Natural killer cell (primary cell): ENCODE measurements at regions not wholly inside any gene's neighbourhood (a gene's known extent, or its start where the extent isn't known, plus 50 kb on each side); places are given as distances from the start of the nearest gene placed in this dataset.

Experiments
- ATAC-seq, 3 donors: fragments of 150-1000 bp in 2 of 3; fragments of 200-7000 bp in 1 of 3; cut with Tn5 transposase; 1 replicate in 1 of 3; 2 replicates in 2 of 3; pipeline ENCODE4 v1.10.0; 2021; ENCODE audit warnings: mild to moderate bottlenecking in 2 of 3, moderate library complexity in 2 of 3
- DNase-seq, 2 donors: peaks; one replicate each; pipeline versions ENCODE4 v3.0.0 to v3.0.0-alpha.2; 2013 to 2021; ENCODE audit warnings: mixed read lengths in 1 of 2
- H3K27ac ChIP-seq: one replicate; pipeline ENCODE4 v1.5.1; 2013; ENCODE audit warnings: mild to moderate bottlenecking, low read length
- H3K27me3 ChIP-seq: one replicate; pipeline ENCODE4 v1.6.1; 2013; ENCODE audit warnings: low read length; ENCODE audit not compliant: control insufficient read depth, insufficient read depth
- H3K36me3 ChIP-seq: one replicate; pipeline ENCODE4 v1.6.1; 2013; ENCODE audit warnings: low read length; ENCODE audit not compliant: control insufficient read depth, insufficient read depth
- H3K4me1 ChIP-seq: one replicate; pipeline ENCODE4 v1.6.1; 2013; ENCODE audit warnings: low read length; ENCODE audit not compliant: control insufficient read depth, insufficient read depth
- H3K4me3 ChIP-seq: one replicate; pipeline ENCODE4 v1.5.1; 2013; ENCODE audit warnings: low read length
- H3K9me3 ChIP-seq: one replicate; pipeline ENCODE4 v1.6.1; 2013; ENCODE audit warnings: low read length; ENCODE audit not compliant: control insufficient read depth, insufficient read depth
- H3K27ac Mint-ChIP-seq, 2 donors: one replicate each; pipeline ENCODE4 v1.8.0; 2022; ENCODE audit warnings: mild to moderate bottlenecking in 2 of 2, mixed read lengths in 2 of 2, moderate library complexity in 1 of 2
- H3K27me3 Mint-ChIP-seq, 2 donors: one replicate each; pipeline ENCODE4 v1.8.0; 2022; ENCODE audit warnings: low read depth in 2 of 2, mixed read lengths in 2 of 2
- H3K36me3 Mint-ChIP-seq: one replicate; pipeline ENCODE4 v1.8.0; 2022; ENCODE audit warnings: mixed read lengths
- H3K4me1 Mint-ChIP-seq, 2 donors: one replicate each; pipeline ENCODE4 v1.8.0; 2022; ENCODE audit warnings: mixed read lengths in 2 of 2
- H3K4me3 Mint-ChIP-seq: one replicate; pipeline ENCODE4 v1.8.0; 2022; ENCODE audit warnings: mild to moderate bottlenecking, moderate library complexity, mixed read lengths
- H3K9me3 Mint-ChIP-seq, 2 donors: one replicate each; pipeline ENCODE4 v1.8.0; 2022; ENCODE audit warnings: mixed read lengths in 2 of 2
- WGBS: methylation state at CpG from one replicate; pipeline ENCODE4 v1.1.7; 2013; ENCODE audit warnings: missing lambda C conversion rate; ENCODE audit not compliant: insufficient coverage; 5-methylcytosine and 5-hydroxymethylcytosine counted together
- intact Hi-C: fragments of 100-400 bp; cut with micrococcal nuclease; formaldehyde crosslinking; loops from one replicate; pipeline ENCODE4 v1.14.2; 2022
- TF ChIP-seq, protein P1 (sequence below): fragments of 200-600 bp; IDR thresholded peaks from one replicate; pipeline ENCODE4 v1.8.0; 2022; ENCODE audit warnings: antibody characterized with exemption

DNA sequence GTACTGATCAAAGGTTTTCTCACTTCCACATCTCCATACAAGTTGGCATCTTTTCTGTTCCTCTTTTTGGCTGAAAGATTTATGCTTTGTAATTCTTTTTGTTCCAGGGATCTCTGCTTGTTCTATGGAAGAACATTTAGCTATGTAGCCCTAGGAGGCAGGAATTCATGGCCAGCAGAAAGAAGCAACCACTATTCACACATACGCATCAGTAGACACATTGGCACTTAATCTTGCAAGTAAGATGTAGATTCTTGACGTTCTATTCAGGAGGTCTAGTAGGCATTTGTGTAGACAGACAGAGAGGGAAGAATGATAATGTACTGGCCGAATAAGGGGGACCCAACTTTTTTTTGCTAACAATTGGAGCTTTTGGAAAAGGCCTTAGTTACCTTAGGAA is 336.0 kb downstream of the NUF2 start:
- Histone ChIP-seq H3K4me1 (no peaks in the 10 kb centered on the region), H3K36me3 (no peaks in the 10 kb centered on the region), H3K4me3 (no peak overlapping the region), H3K9me3 (no peaks in the 10 kb centered on the region), H3K27me3 (no peaks in the 10 kb centered on the region), H3K27ac (no peak overlapping the region)
- 83% methylated on average over 3 of the region's 3 CpGs for WGBS
- H3K9me3 Mint-ChIP-seq, result peaks cover 8 to 10% of the 10 kb centered on the region in 2 donors
- TF ChIP-seq, protein P1, sequence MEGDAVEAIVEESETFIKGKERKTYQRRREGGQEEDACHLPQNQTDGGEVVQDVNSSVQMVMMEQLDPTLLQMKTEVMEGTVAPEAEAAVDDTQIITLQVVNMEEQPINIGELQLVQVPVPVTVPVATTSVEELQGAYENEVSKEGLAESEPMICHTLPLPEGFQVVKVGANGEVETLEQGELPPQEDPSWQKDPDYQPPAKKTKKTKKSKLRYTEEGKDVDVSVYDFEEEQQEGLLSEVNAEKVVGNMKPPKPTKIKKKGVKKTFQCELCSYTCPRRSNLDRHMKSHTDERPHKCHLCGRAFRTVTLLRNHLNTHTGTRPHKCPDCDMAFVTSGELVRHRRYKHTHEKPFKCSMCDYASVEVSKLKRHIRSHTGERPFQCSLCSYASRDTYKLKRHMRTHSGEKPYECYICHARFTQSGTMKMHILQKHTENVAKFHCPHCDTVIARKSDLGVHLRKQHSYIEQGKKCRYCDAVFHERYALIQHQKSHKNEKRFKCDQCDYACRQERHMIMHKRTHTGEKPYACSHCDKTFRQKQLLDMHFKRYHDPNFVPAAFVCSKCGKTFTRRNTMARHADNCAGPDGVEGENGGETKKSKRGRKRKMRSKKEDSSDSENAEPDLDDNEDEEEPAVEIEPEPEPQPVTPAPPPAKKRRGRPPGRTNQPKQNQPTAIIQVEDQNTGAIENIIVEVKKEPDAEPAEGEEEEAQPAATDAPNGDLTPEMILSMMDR, result no peak
- no peak overlapping the region for H3K4me3 Mint-ChIP-seq
- no peak for DNase-seq
- no peak for ATAC-seq
- no peak overlapping the region for H3K27ac Mint-ChIP-seq
- no peaks in the 10 kb centered on the region for H3K27me3 Mint-ChIP-seq
- H3K36me3 Mint-ChIP-seq, result no peaks in the 10 kb centered on the region
- intact Hi-C loops, result no loop called here
- H3K4me1 Mint-ChIP-seq, result no peaks in the 10 kb centered on the region

DNA sequence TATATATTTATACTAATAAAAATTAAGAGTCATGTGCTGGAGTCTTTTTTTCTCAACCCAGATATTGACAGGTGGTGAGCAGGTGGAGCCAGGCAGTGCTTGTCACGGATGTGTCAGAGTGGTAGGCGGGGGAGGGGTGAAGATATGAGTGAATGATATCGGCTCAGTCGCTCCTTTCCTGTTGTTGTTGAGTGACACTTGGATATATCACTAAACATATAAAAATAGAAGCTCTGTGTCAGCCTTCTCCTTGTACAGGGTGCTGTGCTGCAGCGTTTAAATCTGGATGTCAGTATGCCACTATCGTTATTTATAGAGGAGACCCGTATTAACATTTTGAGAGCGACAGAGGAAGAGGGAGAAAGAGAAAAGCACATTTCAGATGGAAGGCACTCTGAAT is 339.6 kb downstream of the NUF2 start:
- Mint-ChIP-seq H3K36me3 (no peaks in the 10 kb centered on the region), H3K27me3 (no peaks in the 10 kb centered on the region), H3K4me1 (no peaks in the 10 kb centered on the region), H3K27ac (no peak overlapping the region), H3K9me3 (peaks cover 6 to 7% of the 10 kb centered on the region in 2 donors), H3K4me3 (no peak overlapping the region)
- H3K4me3 ChIP-seq, result no peak overlapping the region
- no peaks in the 10 kb centered on the region for H3K36me3 ChIP-seq
- no peak overlapping the region for H3K27ac ChIP-seq
- TF ChIP-seq, protein P1, result no peak
- H3K27me3 ChIP-seq, result no peaks in the 10 kb centered on the region
- H3K9me3 ChIP-seq, result no peaks in the 10 kb centered on the region
- WGBS, result 92% methylated on average over 6 of the region's 8 CpGs
- no peak for DNase-seq
- no peak for ATAC-seq
- intact Hi-C loops, result no loop called here
- H3K4me1 ChIP-seq, result no peaks in the 10 kb centered on the region

DNA sequence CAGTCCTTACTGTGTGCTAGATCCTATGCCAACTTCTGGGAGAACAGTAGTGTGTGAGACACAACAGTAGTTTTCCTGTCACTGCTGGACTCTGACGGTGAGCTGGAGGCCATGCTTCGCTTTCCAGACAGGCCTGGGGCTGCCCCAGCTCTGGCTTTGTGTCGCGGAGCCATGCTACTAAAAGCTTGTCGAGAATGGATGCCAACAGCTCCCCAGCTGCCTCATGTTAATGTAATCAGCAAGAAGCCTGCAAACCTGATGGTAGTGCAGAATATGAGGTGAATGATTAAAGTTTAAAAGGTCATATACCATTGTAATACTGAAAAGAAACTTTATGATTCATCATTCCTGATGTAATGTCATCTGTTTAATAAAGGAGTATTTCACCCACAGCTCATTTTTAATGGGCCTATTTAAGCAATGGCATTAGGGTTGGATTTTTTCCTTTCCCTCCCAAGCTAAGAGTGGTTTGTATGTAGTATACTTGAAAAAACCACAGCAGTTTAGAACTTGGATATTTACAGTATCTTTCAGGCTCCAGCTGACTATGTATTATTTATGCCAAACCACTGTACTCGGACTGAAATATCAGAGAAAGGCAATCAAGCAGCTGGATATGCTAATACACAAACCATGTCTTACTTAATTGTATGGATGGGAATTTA is 343.0 kb downstream of the NUF2 start:
- DNase-seq (no peak), ATAC-seq (no peak)
- Histone ChIP-seq H3K4me3 (no peak overlapping the region), H3K36me3 (no peaks in the 10 kb centered on the region), H3K9me3 (no peaks in the 10 kb centered on the region), H3K4me1 (no peaks in the 10 kb centered on the region), H3K27me3 (no peaks in the 10 kb centered on the region), H3K27ac (no peak overlapping the region)
- no peaks in the 10 kb centered on the region for H3K36me3 Mint-ChIP-seq
- 83% methylated on average over 6 of the region's 6 CpGs for WGBS
- H3K4me1 Mint-ChIP-seq, result no peaks in the 10 kb centered on the region
- intact Hi-C loops, result no loop called here
- H3K4me3 Mint-ChIP-seq, result no peak overlapping the region
- H3K9me3 Mint-ChIP-seq, result peaks cover 2% of the 10 kb centered on the region in 2 donors
- TF ChIP-seq, protein P1, result no peak
- no peaks in the 10 kb centered on the region for H3K27me3 Mint-ChIP-seq
- H3K27ac Mint-ChIP-seq, result no peak overlapping the region

DNA sequence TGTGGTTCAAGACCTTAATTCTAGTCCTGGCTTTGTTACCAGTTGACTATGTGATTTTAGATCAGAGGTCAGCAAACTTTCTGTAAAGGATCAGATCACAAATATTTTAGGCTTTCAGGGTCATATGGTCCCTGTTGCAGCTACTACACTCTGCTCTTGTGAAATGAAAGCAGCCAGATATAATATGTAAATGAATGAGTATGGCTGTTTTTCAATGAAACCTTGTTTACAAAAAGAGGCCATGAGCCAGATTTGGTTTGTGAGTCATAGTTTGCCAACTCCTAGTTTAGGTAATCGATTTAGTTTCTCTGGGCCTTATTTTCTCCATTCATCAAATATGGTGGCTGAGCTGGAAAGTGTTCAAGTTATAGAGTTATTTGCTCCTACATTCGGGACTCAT is 346.7 kb downstream of the NUF2 start:
- intact Hi-C loops, result no loop called here
- no peak for ATAC-seq
- Histone ChIP-seq H3K9me3 (no peaks in the 10 kb centered on the region), H3K4me3 (no peak overlapping the region), H3K27ac (no peak overlapping the region), H3K4me1 (no peaks in the 10 kb centered on the region), H3K36me3 (no peaks in the 10 kb centered on the region), H3K27me3 (no peaks in the 10 kb centered on the region)
- TF ChIP-seq, protein P1, result no peak
- Mint-ChIP-seq H3K36me3 (no peaks in the 10 kb centered on the region), H3K4me1 (no peaks in the 10 kb centered on the region), H3K27me3 (no peaks in the 10 kb centered on the region), H3K27ac (no peak overlapping the region), H3K4me3 (no peak overlapping the region), H3K9me3 (peaks cover 6% of the 10 kb centered on the region in 2 donors)
- DNase-seq, result no peak
- 82% methylated on average over 1 of the region's 2 CpGs for WGBS
